IMR-90 (cell line): ENCODE measurements at regions not wholly inside any gene's neighbourhood (a gene's known extent, or its start where the extent isn't known, plus 50 kb on each side); places are given as distances from the start of the nearest gene placed in this dataset.

Experiments
- ATAC-seq: fragments of 200-7000 bp; cut with Tn5 transposase; 2 replicates; pipeline ENCODE4 v1.9.1; 2020; ENCODE audit warnings: low read depth, mild to moderate bottlenecking, moderate library complexity
- BruUV-seq: library from RNA; stranded (reverse); fragments of 400-500 nt; replicated peaks from 2 replicates; lab custom pipeline; 2021; lab: Mats Ljungman, UMichigan
- CTCF ChIA-PET: fragments of 300-600 bp; formaldehyde crosslinking; extraction: SDS; loops from one replicate; lab custom pipeline; 2021; ENCODE audit warnings: antibody characterized with exemption; lab: Yijun Ruan, JAX
- POLR2A ChIA-PET: fragments of 300-600 bp; sonication (Branson Sonifier 250); formaldehyde crosslinking; loops from one replicate; lab custom pipeline; 2022; ENCODE audit warnings: antibody characterized with exemption; ENCODE audit not compliant: unreplicated experiment; lab: Charles Lee
- DNase-seq: peaks from one replicate; pipeline ENCODE4 v3.0.0; 2013
- H2AFZ ChIP-seq: replicated peaks from 2 replicates; pipeline ENCODE3; 2013; ENCODE audit warnings: low read length, mild to moderate bottlenecking; ENCODE audit not compliant: poor library complexity
- H2AK5ac ChIP-seq: 2 replicates; pipeline ENCODE4 v1.6.1; 2013; ENCODE audit warnings: low read depth, low read length, inconsistent platforms
- H2AK9ac ChIP-seq: replicated peaks from 2 replicates; pipeline ENCODE3; 2013; ENCODE audit warnings: mild to moderate bottlenecking, low read depth, low read length, moderate library complexity; ENCODE audit not compliant: poor library complexity
- H2BK120ac ChIP-seq: 2 replicates; pipeline ENCODE4 v1.6.1; 2013; ENCODE audit warnings: low read depth, low read length, inconsistent platforms
- H2BK15ac ChIP-seq: 3 replicates; pipeline ENCODE4 v1.6.1; 2013; ENCODE audit warnings: low read depth, low read length, inconsistent platforms
- H2BK20ac ChIP-seq: 2 replicates; pipeline ENCODE4 v1.6.1; 2013; ENCODE audit warnings: low read depth, mild to moderate bottlenecking, inconsistent platforms, low read length, moderate library complexity
- H2BK5ac ChIP-seq: 2 replicates; pipeline ENCODE4 v1.6.1; 2013; ENCODE audit warnings: mild to moderate bottlenecking, low read depth, low read length, inconsistent platforms; ENCODE audit not compliant: poor library complexity, severe bottlenecking
- H3K14ac ChIP-seq: replicated peaks from 2 replicates; pipeline ENCODE4 v1.6.1; 2013; ENCODE audit warnings: low read depth, low read length, inconsistent platforms
- H3K18ac ChIP-seq: 2 replicates; pipeline ENCODE4 v1.6.1; 2013; ENCODE audit warnings: low read depth, low read length, control low read depth
- H3K23ac ChIP-seq: 2 replicates; pipeline ENCODE4 v1.6.1; 2013; ENCODE audit warnings: low read depth, low read length, inconsistent platforms
- H3K27ac ChIP-seq: 2 replicates; pipeline ENCODE4 v1.5.1; 2013; ENCODE audit warnings: mild to moderate bottlenecking, control low read depth, low read length; ENCODE audit not compliant: insufficient read depth
- H3K27me3 ChIP-seq: 2 replicates; pipeline ENCODE4 v1.6.1; 2013; ENCODE audit warnings: low read length; ENCODE audit not compliant: control insufficient read depth, insufficient read depth
- H3K36me3 ChIP-seq: 2 replicates; pipeline ENCODE4 v1.6.1; 2013; ENCODE audit warnings: low read length, mixed read lengths; ENCODE audit not compliant: control insufficient read depth, insufficient read depth
- H3K4ac ChIP-seq: 2 replicates; pipeline ENCODE4 v1.6.1; 2013; ENCODE audit warnings: low read depth, low read length, inconsistent platforms
- H3K4me1 ChIP-seq: 2 replicates; pipeline ENCODE4 v1.6.1; 2013; ENCODE audit warnings: low read length, mixed read lengths; ENCODE audit not compliant: control insufficient read depth, insufficient read depth
- H3K4me2 ChIP-seq: 2 replicates; pipeline ENCODE4 v1.6.1; 2013; ENCODE audit warnings: low read depth, mild to moderate bottlenecking, control low read depth, low read length, moderate library complexity
- H3K4me3 ChIP-seq: 2 replicates; pipeline ENCODE4 v1.5.1; 2013; ENCODE audit warnings: low read depth, mild to moderate bottlenecking, control low read depth, low read length, moderate library complexity; ENCODE audit not compliant: insufficient read depth
- H3K56ac ChIP-seq: 2 replicates; pipeline ENCODE4 v1.6.1; 2013; ENCODE audit warnings: low read length, inconsistent platforms; ENCODE audit not compliant: insufficient read depth; ENCODE audit errors: extremely low read depth
- H3K79me1 ChIP-seq, 2 experiments: 2 replicates each; pipeline ENCODE4 v1.6.1; 2013; ENCODE audit warnings: low read length in 2 of 2, inconsistent platforms in 1 of 2, low read depth in 1 of 2
- H3K9ac ChIP-seq: 2 replicates; pipeline ENCODE4 v1.6.1; 2013; ENCODE audit warnings: low read depth, low read length, control low read depth
- H3K9me1 ChIP-seq: 2 replicates; pipeline ENCODE4 v1.6.1; 2013; ENCODE audit warnings: low read length, inconsistent platforms; ENCODE audit not compliant: insufficient read depth
- H3K9me3 ChIP-seq: 2 replicates; pipeline ENCODE4 v1.6.1; 2013; ENCODE audit warnings: low read length; ENCODE audit not compliant: control insufficient read depth, insufficient read depth
- H4K20me1 ChIP-seq: 2 replicates; pipeline ENCODE4 v1.6.1; 2013; ENCODE audit warnings: low read length, inconsistent platforms; ENCODE audit not compliant: insufficient read depth
- H4K5ac ChIP-seq: 2 replicates; pipeline ENCODE4 v1.6.1; 2013; ENCODE audit warnings: mild to moderate bottlenecking, low read depth, low read length, control low read depth
- H4K8ac ChIP-seq, 2 experiments: 2 replicates each; pipeline ENCODE4 v1.6.1; 2013; ENCODE audit warnings: low read depth in 2 of 2, low read length in 2 of 2, control low read depth in 1 of 2, inconsistent platforms in 1 of 2
- H4K91ac ChIP-seq: 2 replicates; pipeline ENCODE4 v1.6.1; 2013; ENCODE audit warnings: low read depth, low read length, inconsistent platforms; ENCODE audit not compliant: insufficient read depth
- BHLHE40 ChIP-seq: fragments of 150-350 bp; IDR thresholded peaks from 2 replicates; pipeline ENCODE4 v1.6.1; 2016; ENCODE audit warnings: mild to moderate bottlenecking, low read depth, low read length
- CEBPB ChIP-seq: IDR thresholded peaks from 2 replicates; pipeline ENCODE4 v1.6.1; 2012; ENCODE audit warnings: low read depth, low read length, improper control_type of control experiment
- CHD1 ChIP-seq: IDR thresholded peaks from 2 replicates; pipeline ENCODE4 v1.6.1; 2012; ENCODE audit warnings: low read depth, low read length, improper control_type of control experiment
- ELK1 ChIP-seq: fragments of 150-350 bp; IDR thresholded peaks from 2 replicates; pipeline ENCODE4 v1.6.1; 2016; ENCODE audit warnings: low read depth, mild to moderate bottlenecking, low read length, moderate library complexity, borderline replicate concordance
- FOS ChIP-seq: fragments of 150-350 bp; IDR thresholded peaks from 2 replicates; pipeline ENCODE4 v1.6.1; 2016; ENCODE audit warnings: low read depth, low read length
- MAZ ChIP-seq: IDR thresholded peaks from 2 replicates; pipeline ENCODE4 v1.6.1; 2012; ENCODE audit warnings: low read depth, mild to moderate bottlenecking, low read length, improper control_type of control experiment, moderate library complexity, borderline replicate concordance
- RAD21 ChIP-seq: IDR thresholded peaks from 2 replicates; pipeline ENCODE4 v1.6.1; 2012; ENCODE audit warnings: low read length, improper control_type of control experiment
- RFX5 ChIP-seq: IDR thresholded peaks from 2 replicates; pipeline ENCODE4 v1.8.0; 2012; ENCODE audit warnings: low read depth, mild to moderate bottlenecking, low read length, moderate library complexity
- SMC3 ChIP-seq: fragments of 150-350 bp; IDR thresholded peaks from 2 replicates; pipeline ENCODE4 v1.6.1; 2016; ENCODE audit warnings: low read depth, mild to moderate bottlenecking, antibody characterized with exemption, low read length, moderate library complexity
- WGBS, 2 experiments: methylation state at CpG; one replicate each; pipeline versions ENCODE4 v1.1.5 to v1.1.7; 2013; ENCODE audit warnings: missing lambda C conversion rate in 2 of 2; ENCODE audit not compliant: insufficient read length in 1 of 2; ENCODE audit errors: extremely low coverage in 2 of 2; 5-methylcytosine and 5-hydroxymethylcytosine counted together
- dilution Hi-C: fragments of 300-500 bp; cut with HindIII; formaldehyde crosslinking; loops from one replicate; pipeline ENCODE4 v1.14.3; 2018; ENCODE audit warnings: low sequenced_read_pairs; ENCODE audit not compliant: unreplicated experiment
- in situ Hi-C: fragments of 300-500 bp; cut with MboI; formaldehyde crosslinking; loops from 3 replicates; pipeline ENCODE4 v1.14.3; 2019; ENCODE audit warnings: low sequenced_read_pairs, inconsistent platforms, mixed read lengths
- intact Hi-C: fragments of 100-400 bp; cut with micrococcal nuclease; formaldehyde crosslinking; loops from 2 replicates; pipeline ENCODE4 v1.10.0; 2022
- TF ChIP-seq, protein P1 (sequence below): fragments of 150-350 bp; IDR thresholded peaks from 2 replicates; pipeline ENCODE4 v1.6.1; 2017; ENCODE audit warnings: mild to moderate bottlenecking, antibody characterized with exemption, low read length, low read depth

- no peak overlapping the region for H3K4me3 ChIP-seq
- dilution Hi-C loops (no loop called here), in situ Hi-C loops (no loop called here), intact Hi-C loops (no loop called here)
- H2BK120ac ChIP-seq, result no peak overlapping the region
- no peak for TF ChIP-seq BHLHE40
- no peak for TF ChIP-seq CHD1
- no peak for TF ChIP-seq RAD21
- no peak for TF ChIP-seq RFX5
- TF ChIP-seq, protein P1, sequence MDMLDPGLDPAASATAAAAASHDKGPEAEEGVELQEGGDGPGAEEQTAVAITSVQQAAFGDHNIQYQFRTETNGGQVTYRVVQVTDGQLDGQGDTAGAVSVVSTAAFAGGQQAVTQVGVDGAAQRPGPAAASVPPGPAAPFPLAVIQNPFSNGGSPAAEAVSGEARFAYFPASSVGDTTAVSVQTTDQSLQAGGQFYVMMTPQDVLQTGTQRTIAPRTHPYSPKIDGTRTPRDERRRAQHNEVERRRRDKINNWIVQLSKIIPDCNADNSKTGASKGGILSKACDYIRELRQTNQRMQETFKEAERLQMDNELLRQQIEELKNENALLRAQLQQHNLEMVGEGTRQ, result no peak
- no peak for TF ChIP-seq CEBPB
- TF ChIP-seq ELK1, result no peak
- TF ChIP-seq SMC3, result no peak
- no peak for TF ChIP-seq MAZ
- TF ChIP-seq FOS, result no peak
- no peak overlapping the region for H3K27ac ChIP-seq
- H3K79me1 ChIP-seq, result no peaks in the 10 kb centered on the region
- H3K4ac ChIP-seq, result no peak overlapping the region
- no peaks in the 10 kb centered on the region for H3K9me1 ChIP-seq
- H4K5ac ChIP-seq, result no peak overlapping the region
- DNase-seq (no peak), ATAC-seq (no peak)
- no peak overlapping the region for H3K14ac ChIP-seq
- no peak overlapping the region for H3K23ac ChIP-seq
- no peak overlapping the region for H3K9ac ChIP-seq
- H3K56ac ChIP-seq, result no peak overlapping the region
- H3K9me3 ChIP-seq, result no peaks in the 10 kb centered on the region
- no peak overlapping the region for H2BK20ac ChIP-seq
- no peak overlapping the region for H2BK5ac ChIP-seq
- H2AK9ac ChIP-seq, result no peak overlapping the region
- no peak overlapping the region for H4K8ac ChIP-seq
- POLR2A ChIA-PET, result no interaction called here
- no peak overlapping the region for H2AFZ ChIP-seq
- no CpG with 5 or more reads among the region's 5 CpGs for whole genome bisulfite sequencing, 2 experiments
- no peak overlapping the region for H4K91ac ChIP-seq
- H3K36me3 ChIP-seq, result no peaks in the 10 kb centered on the region
- no peak overlapping the region for H2AK5ac ChIP-seq
- H3K27me3 ChIP-seq, result no peaks in the 10 kb centered on the region
- no peak overlapping the region for H3K18ac ChIP-seq
- CTCF ChIA-PET, result no interaction called here
- H3K4me1 ChIP-seq, result no peaks in the 10 kb centered on the region
- no peak overlapping the region for H3K4me2 ChIP-seq
- H2BK15ac ChIP-seq, result no peak overlapping the region
- no TSS peak for BruUV-seq
- H4K20me1 ChIP-seq, result no peaks in the 10 kb centered on the region
These were observed 295.8 kb downstream of the MAGEB5 start for GRCh38 chrX:26511589-26512363.
